Spleen (tissue), 7 donors: ENCODE measurements at regions not wholly inside any gene's neighbourhood (a gene's known extent, or its start where the extent isn't known, plus 50 kb on each side); places are given as distances from the start of the nearest gene placed in this dataset.
"Not testable (repeated sequence)": the region's sequence is repeated elsewhere in the genome, so short reads cannot be mapped to it uniquely, and the experiment has no call there.

Experiments
- POLR2A ChIP-seq, 3 donors: fragments of 450-650 bp; IDR thresholded peaks; one replicate each; pipeline ENCODE4 v1.5.1; 2017; ENCODE audit warnings: antibody characterized with exemption in 3 of 3, mild to moderate bottlenecking in 1 of 3
- POLR2AphosphoS5 ChIP-seq, 3 donors: sonication (generic); formaldehyde crosslinking; IDR thresholded peaks; one replicate each; pipeline ENCODE4 v1.5.1; 2017; ENCODE audit warnings: antibody characterized with exemption in 3 of 3
- TF ChIP-seq, protein P1 (sequence below), 11 experiments: fragments of 200-600 bp in 7 of 11; fragments of 450-650 bp in 4 of 11; sonication (generic) in 4 of 11; IDR thresholded peaks in 8 of 11; conservative IDR thresholded peaks in 3 of 11; 1 replicate in 7 of 11; 2 replicates in 4 of 11; pipeline versions ENCODE4 v1.4.0 to v1.8.0; 2016 to 2021; ENCODE audit warnings: antibody characterized with exemption in 11 of 11, inconsistent platforms in 4 of 11, mild to moderate bottlenecking in 1 of 11
- donor health status: DM: no; HTN: no; CAD: no; lungs with moderate emphysema.
- donor health status: DM: no; HTN: no; CAD: no.
- donor health status: DM: no; HTN: no; CAD: no.

GRCh38 chr7:113748385-113748784, 170.4 kb downstream of the PPP1R3A start:
- TF ChIP-seq, protein P1, sequence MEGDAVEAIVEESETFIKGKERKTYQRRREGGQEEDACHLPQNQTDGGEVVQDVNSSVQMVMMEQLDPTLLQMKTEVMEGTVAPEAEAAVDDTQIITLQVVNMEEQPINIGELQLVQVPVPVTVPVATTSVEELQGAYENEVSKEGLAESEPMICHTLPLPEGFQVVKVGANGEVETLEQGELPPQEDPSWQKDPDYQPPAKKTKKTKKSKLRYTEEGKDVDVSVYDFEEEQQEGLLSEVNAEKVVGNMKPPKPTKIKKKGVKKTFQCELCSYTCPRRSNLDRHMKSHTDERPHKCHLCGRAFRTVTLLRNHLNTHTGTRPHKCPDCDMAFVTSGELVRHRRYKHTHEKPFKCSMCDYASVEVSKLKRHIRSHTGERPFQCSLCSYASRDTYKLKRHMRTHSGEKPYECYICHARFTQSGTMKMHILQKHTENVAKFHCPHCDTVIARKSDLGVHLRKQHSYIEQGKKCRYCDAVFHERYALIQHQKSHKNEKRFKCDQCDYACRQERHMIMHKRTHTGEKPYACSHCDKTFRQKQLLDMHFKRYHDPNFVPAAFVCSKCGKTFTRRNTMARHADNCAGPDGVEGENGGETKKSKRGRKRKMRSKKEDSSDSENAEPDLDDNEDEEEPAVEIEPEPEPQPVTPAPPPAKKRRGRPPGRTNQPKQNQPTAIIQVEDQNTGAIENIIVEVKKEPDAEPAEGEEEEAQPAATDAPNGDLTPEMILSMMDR (IDR thresholded peaks at IDR 0.05 in 8 of 11, conservative IDR thresholded peaks at IDR 0.05 in 3 of 11), result not testable (repeated sequence)
- TF ChIP-seq POLR2A, POLR2AphosphoS5 (IDR thresholded peaks at IDR 0.05): not testable (repeated sequence)
